ENCODE measurements at regions not wholly inside any gene's neighbourhood (a gene's known extent, or its start where the extent isn't known, plus 50 kb on each side); places are given as distances from the start of the nearest gene placed in this dataset.
"Not testable (repeated sequence)": the region's sequence is repeated elsewhere in the genome, so short reads cannot be mapped to it uniquely, and the experiment has no call there.

GRCh38 chr6:170098428-170099170 is 192.3 kb downstream of the DLL1 start:
- DNase-seq (ENCODE audit: low read depth in 2 of 2) = no peak

- DNase-seq (ENCODE audit: low read depth in 2 of 2) = no peak
These were observed 193.1 kb downstream of the DLL1 start for GRCh38 chr6:170097505-170098427.

GRCh38 chr6:170096803-170097504 is 193.9 kb downstream of the DLL1 start:
- DNase-seq (ENCODE audit: low read depth in 2 of 2) = no peak

- DNase-seq (ENCODE audit: low read depth in 2 of 2) = no peak
These were observed 194.6 kb downstream of the DLL1 start for GRCh38 chr6:170096191-170096802.

GRCh38 chr6:170095273-170095981 is 195.5 kb downstream of the DLL1 start:
- DNase-seq (ENCODE audit: low read depth in 2 of 2) = no peak

- DNase-seq (ENCODE audit: low read depth in 2 of 2) = no peak
These were observed 196.1 kb downstream of the DLL1 start for GRCh38 chr6:170094686-170095272.

GRCh38 chr6:170093658-170094596 is 197.0 kb downstream of the DLL1 start:
- no peak for DNase-seq (ENCODE audit: low read depth in 2 of 2)

- no peak for DNase-seq (ENCODE audit: low read depth in 2 of 2)
These were observed 197.6 kb downstream of the DLL1 start for GRCh38 chr6:170093276-170093657.

GRCh38 chr6:170092826-170093225 is 198.1 kb downstream of the DLL1 start:
- DNase-seq (ENCODE audit: low read depth in 2 of 2) = no peak

GRCh38 chr6:170091639-170092579 is 199.0 kb downstream of the DLL1 start:
- no peak for DNase-seq (ENCODE audit: low read depth in 2 of 2)

- no peak for DNase-seq (ENCODE audit: low read depth in 2 of 2)
These were observed 199.8 kb downstream of the DLL1 start for GRCh38 chr6:170091000-170091638.

GRCh38 chr6:170090561-170090960 is 200.3 kb downstream of the DLL1 start:
- DNase-seq (ENCODE audit: low read depth in 2 of 2) = no peak

GRCh38 chr6:170089963-170090362 is 200.9 kb downstream of the DLL1 start:
- no peak for DNase-seq (ENCODE audit: low read depth in 2 of 2)

- no peak for DNase-seq (ENCODE audit: low read depth in 2 of 2)
These were observed 202.3 kb downstream of the DLL1 start for GRCh38 chr6:170088582-170088955.

GRCh38 chr6:170087941-170088581 is 202.8 kb downstream of the DLL1 start:
- peak in 1 of 2 donors; percentile 9 for DNase-seq (ENCODE audit: low read depth in 2 of 2)

GRCh38 chr6:170087421-170087780 is 203.5 kb downstream of the DLL1 start:
- DNase-seq (ENCODE audit: low read depth in 2 of 2) = not testable (repeated sequence)

GRCh38 chr6:170086639-170087420 is 204.0 kb downstream of the DLL1 start:
- DNase-seq (ENCODE audit: low read depth in 2 of 2) = no peak

All from stimulated activated CD8-positive, alpha-beta memory T cell treated with anti-CD3 and anti-CD28 coated beads, Interleukin-7, amount 100 ng/mL, for 1 hour (primary cell).